Mucosa of descending colon (tissue), 3 donors: ENCODE measurements at regions not wholly inside any gene's neighbourhood (a gene's known extent, or its start where the extent isn't known, plus 50 kb on each side); places are given as distances from the start of the nearest gene placed in this dataset.
"Not testable (repeated sequence)": the region's sequence is repeated elsewhere in the genome, so short reads cannot be mapped to it uniquely, and the experiment has no call there.

Experiments
- ATAC-seq: fragments of 200-7000 bp; cut with Tn5 transposase; one replicate; pipeline ENCODE4 v1.9.1; 2020; ENCODE audit warnings: mild to moderate bottlenecking, moderate library complexity
- DNase-seq, 3 donors: peaks; one replicate each; pipeline ENCODE4 v3.0.0-alpha.2; 2020
- H3K36me3 ChIP-seq: fragments of 200-600 bp; one replicate; pipeline ENCODE4 v1.8.0; 2021; ENCODE audit warnings: low read depth, mild to moderate bottlenecking
- H3K4me1 ChIP-seq: fragments of 200-600 bp; one replicate; pipeline ENCODE4 v1.8.0; 2021; ENCODE audit warnings: low read depth, mild to moderate bottlenecking
- H3K4me3 ChIP-seq: fragments of 200-600 bp; one replicate; pipeline ENCODE4 v1.8.0; 2021; ENCODE audit warnings: mild to moderate bottlenecking
- H3K9me3 ChIP-seq: fragments of 200-600 bp; one replicate; pipeline ENCODE4 v1.8.0; 2021; ENCODE audit warnings: mild to moderate bottlenecking
- CTCF ChIP-seq: fragments of 200-600 bp; IDR thresholded peaks from one replicate; pipeline ENCODE4 v1.8.0; 2022; ENCODE audit warnings: antibody characterized with exemption, mild to moderate bottlenecking
- intact Hi-C, 2 donors: fragments of 100-400 bp; cut with DNase I in 1 of 2; cut with micrococcal nuclease in 1 of 2; formaldehyde crosslinking; loops; one replicate each; pipeline versions ENCODE4 v1.11.0 to v1.11.1; 2022; cut with DNase I, micrococcal nuclease
- donor health status: DM: no; HTN: no; CAD: no; lungs with moderate emphysema.
- donor health status: DM: no; HTN: no; CAD: no.
- donor health status: DM: no; HTN: yes; CAD: no.

- DNase-seq, H3K36me3 ChIP-seq, H3K4me1 ChIP-seq, ATAC-seq, intact Hi-C loops, H3K4me3 ChIP-seq, H3K9me3 ChIP-seq: not testable (repeated sequence)
Observed at GRCh38 chr4:10388146-10388545, 69.1 kb downstream of the ZNF518B start.

GRCh38 chr4:10385994-10386394, 71.2 kb downstream of the ZNF518B start:
- intact Hi-C loops = no loop called here
- DNase-seq = no peak
- no peak for TF ChIP-seq CTCF
- no peaks in the 10 kb centered on the region for H3K36me3 ChIP-seq
- no peaks in the 10 kb centered on the region for H3K4me1 ChIP-seq
- ATAC-seq = no peak
- no peak overlapping the region for H3K4me3 ChIP-seq
- H3K9me3 ChIP-seq = no peaks in the 10 kb centered on the region

GRCh38 chr4:10384974-10385373, 72.3 kb downstream of the ZNF518B start:
- DNase-seq (no peak), ATAC-seq (peak; percentile 21)
- H3K36me3 ChIP-seq = no peaks in the 10 kb centered on the region
- no peak for TF ChIP-seq CTCF
- H3K4me3 ChIP-seq = no peak overlapping the region
- no peaks in the 10 kb centered on the region for H3K4me1 ChIP-seq
- intact Hi-C loops = no loop called here
- H3K9me3 ChIP-seq = no peaks in the 10 kb centered on the region

GRCh38 chr4:10383417-10383816, 73.8 kb downstream of the ZNF518B start:
- no peak for TF ChIP-seq CTCF
- H3K4me1 ChIP-seq = no peaks in the 10 kb centered on the region
- no peaks in the 10 kb centered on the region for H3K9me3 ChIP-seq
- intact Hi-C loops = no loop called here
- DNase-seq (peak in 1 of 3 donors; percentile 38), ATAC-seq (peak; percentile 85)
- no peaks in the 10 kb centered on the region for H3K36me3 ChIP-seq
- H3K4me3 ChIP-seq = no peak overlapping the region

GRCh38 chr4:10382171-10382570, 75.1 kb downstream of the ZNF518B start:
- DNase-seq, H3K36me3 ChIP-seq, H3K4me1 ChIP-seq, intact Hi-C loops, H3K9me3 ChIP-seq, ATAC-seq, H3K4me3 ChIP-seq: not testable (repeated sequence)

GRCh38 chr4:10381146-10381545, 76.1 kb downstream of the ZNF518B start:
- no peak for DNase-seq
- no peak for ATAC-seq
- no peak for TF ChIP-seq CTCF

GRCh38 chr4:10380735-10381134, 76.5 kb downstream of the ZNF518B start:
- TF ChIP-seq CTCF = no peak
- intact Hi-C loops = no loop called here
- H3K36me3 ChIP-seq = no peaks in the 10 kb centered on the region
- no peak for ATAC-seq
- no peak for DNase-seq
- H3K4me3 ChIP-seq = no peak overlapping the region
- no peaks in the 10 kb centered on the region for H3K9me3 ChIP-seq
- no peaks in the 10 kb centered on the region for H3K4me1 ChIP-seq

More at GRCh38 chr4:10381146-10381545, 76.1 kb downstream of the ZNF518B start:
- no peaks in the 10 kb centered on the region for H3K4me1 ChIP-seq
- H3K4me3 ChIP-seq = no peak overlapping the region
- no peaks in the 10 kb centered on the region for H3K36me3 ChIP-seq
- no peaks in the 10 kb centered on the region for H3K9me3 ChIP-seq
- intact Hi-C loops = no loop called here
